Activated naive CD4-positive, alpha-beta T cell treated with anti-CD3 and anti-CD28 coated beads, Interleukin-2, amount 10 ng/mL, durations not matched to agents 7 days and 5 days (primary cell): ENCODE measurements at regions not wholly inside any gene's neighbourhood (a gene's known extent, or its start where the extent isn't known, plus 50 kb on each side); places are given as distances from the start of the nearest gene placed in this dataset.

Experiments
- CTCF ChIA-PET: fragments of 350-600 bp; sonication (Branson Sonifier 250); formaldehyde crosslinking; loops from one replicate; lab custom pipeline; 2021; ENCODE audit warnings: antibody characterized with exemption; lab: Charles Lee
- DNase-seq: peaks from one replicate; pipeline ENCODE4 v3.0.0-alpha.2; 2020
- H3K27ac Mint-ChIP-seq: one replicate; pipeline ENCODE4 v1.8.0; 2021; ENCODE audit warnings: mild to moderate bottlenecking, moderate library complexity, mixed read lengths
- H3K27me3 Mint-ChIP-seq: one replicate; pipeline ENCODE4 v1.8.0; 2021; ENCODE audit warnings: mild to moderate bottlenecking, mixed read lengths
- H3K36me3 Mint-ChIP-seq: one replicate; pipeline ENCODE4 v1.8.0; 2021; ENCODE audit warnings: mixed read lengths
- H3K4me1 Mint-ChIP-seq: one replicate; pipeline ENCODE4 v1.8.0; 2021; ENCODE audit warnings: mixed read lengths
- H3K4me3 Mint-ChIP-seq: one replicate; pipeline ENCODE4 v1.8.0; 2021; ENCODE audit warnings: mild to moderate bottlenecking, moderate library complexity, mixed read lengths
- H3K9me3 Mint-ChIP-seq: one replicate; pipeline ENCODE4 v1.8.0; 2021; ENCODE audit warnings: mixed read lengths

- peaks cover 1% of the 10 kb centered on the region for H3K36me3 Mint-ChIP-seq
- no peak for DNase-seq
- no peaks in the 10 kb centered on the region for H3K4me1 Mint-ChIP-seq
- CTCF ChIA-PET: no interaction called here
- H3K27me3 Mint-ChIP-seq: peaks cover 10% of the 10 kb centered on the region
- no peak overlapping the region for H3K4me3 Mint-ChIP-seq
- no peak overlapping the region for H3K27ac Mint-ChIP-seq
- H3K9me3 Mint-ChIP-seq: no peaks in the 10 kb centered on the region
Measured at GRCh38 chr1:234696148-234696576, 86.2 kb upstream of the IRF2BP2 start.

GRCh38 chr1:234694661-234695060 is 84.7 kb upstream of the IRF2BP2 start:
- CTCF ChIA-PET: interaction anchor here (1.0 to 1.5 kb wide), 2 partner anchors 10 to 21 kb away, joined by 3 read pairs; no protein-coding TSS in a partner anchor
- no peak overlapping the region for H3K4me3 Mint-ChIP-seq
- no peak for DNase-seq
- no peak overlapping the region for H3K27ac Mint-ChIP-seq
- peaks cover 1% of the 10 kb centered on the region for H3K36me3 Mint-ChIP-seq
- H3K9me3 Mint-ChIP-seq: no peaks in the 10 kb centered on the region
- peaks cover 10% of the 10 kb centered on the region for H3K27me3 Mint-ChIP-seq
- H3K4me1 Mint-ChIP-seq: no peaks in the 10 kb centered on the region

- CTCF ChIA-PET: interaction anchor here (0.9 to 1.0 kb wide), 2 partner anchors 8 to 9 kb away, joined by 3 to 4 read pairs; no protein-coding TSS in a partner anchor
- Mint-ChIP-seq H3K4me3 (no peak overlapping the region), H3K27me3 (peaks cover 8% of the 10 kb centered on the region), H3K4me1 (no peaks in the 10 kb centered on the region), H3K9me3 (no peaks in the 10 kb centered on the region), H3K27ac (no peak overlapping the region), H3K36me3 (peaks cover 1% of the 10 kb centered on the region)
- no peak for DNase-seq
Measured at GRCh38 chr1:234692966-234693580, 83.1 kb upstream of the IRF2BP2 start.

GRCh38 chr1:234691567-234691966 is 81.6 kb upstream of the IRF2BP2 start:
- Mint-ChIP-seq H3K27ac (no peak overlapping the region), H3K4me3 (no peak overlapping the region), H3K4me1 (no peaks in the 10 kb centered on the region), H3K27me3 (peaks cover 3% of the 10 kb centered on the region), H3K36me3 (peaks cover under 1% of the 10 kb centered on the region), H3K9me3 (peaks cover 2% of the 10 kb centered on the region)
- DNase-seq: no peak
- CTCF ChIA-PET: no interaction called here

DNA sequence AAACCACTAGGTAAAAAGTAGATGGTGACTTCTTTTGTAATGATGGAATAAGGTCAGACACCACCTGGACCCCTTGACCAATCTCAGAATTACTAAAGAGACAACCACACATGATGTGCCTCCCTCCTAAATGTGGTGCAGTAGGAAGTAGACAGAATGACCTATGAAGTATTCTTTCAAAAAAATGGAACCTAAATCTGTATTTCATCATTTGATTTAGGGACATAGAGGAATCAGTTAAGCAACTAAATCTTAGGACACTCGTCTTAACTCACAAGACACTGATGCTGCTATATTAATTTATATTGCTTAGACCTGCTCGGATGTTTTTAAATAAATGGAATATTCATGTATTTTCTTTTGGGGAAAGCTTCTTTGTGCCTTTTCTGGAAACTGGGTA is 80.9 kb upstream of the IRF2BP2 start:
- H3K4me3 Mint-ChIP-seq: no peak overlapping the region
- peaks cover 4% of the 10 kb centered on the region for H3K9me3 Mint-ChIP-seq
- CTCF ChIA-PET: no interaction called here
- DNase-seq: no peak
- H3K27ac Mint-ChIP-seq: no peak overlapping the region
- peaks cover 1% of the 10 kb centered on the region for H3K36me3 Mint-ChIP-seq
- peaks cover 3% of the 10 kb centered on the region for H3K27me3 Mint-ChIP-seq
- no peaks in the 10 kb centered on the region for H3K4me1 Mint-ChIP-seq

GRCh38 chr1:234689236-234689635 is 79.3 kb upstream of the IRF2BP2 start:
- peaks cover 3% of the 10 kb centered on the region for H3K36me3 Mint-ChIP-seq
- H3K27ac Mint-ChIP-seq: no peak overlapping the region
- no peaks in the 10 kb centered on the region for H3K4me1 Mint-ChIP-seq
- H3K9me3 Mint-ChIP-seq: peaks cover 10% of the 10 kb centered on the region
- H3K27me3 Mint-ChIP-seq: peaks cover 3% of the 10 kb centered on the region
- H3K4me3 Mint-ChIP-seq: no peak overlapping the region
- no peak for DNase-seq
- CTCF ChIA-PET: no interaction called here

DNA sequence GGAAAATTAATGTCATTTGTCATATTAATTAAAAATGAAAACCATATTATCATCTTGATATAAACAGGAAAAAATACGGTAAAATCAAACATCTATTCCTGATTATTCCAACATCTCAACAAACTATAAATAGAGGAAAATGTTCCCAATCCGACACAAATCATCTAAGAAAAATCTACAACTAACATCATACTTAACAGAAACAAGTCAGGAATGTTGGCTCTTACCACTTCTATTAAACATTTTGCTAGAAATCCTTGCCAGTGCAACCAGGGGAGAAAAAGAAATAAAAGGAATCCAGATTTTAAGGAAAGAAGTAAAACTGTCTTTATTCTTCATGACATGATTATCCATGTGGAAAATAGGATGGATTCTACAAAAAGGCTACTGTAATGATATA is 77.0 kb upstream of the IRF2BP2 start:
- H3K27me3 Mint-ChIP-seq: peaks cover 3% of the 10 kb centered on the region
- CTCF ChIA-PET: no interaction called here
- H3K4me3 Mint-ChIP-seq: no peak overlapping the region
- H3K36me3 Mint-ChIP-seq: peaks cover 3% of the 10 kb centered on the region
- H3K27ac Mint-ChIP-seq: no peak overlapping the region
- DNase-seq: no peak
- no peaks in the 10 kb centered on the region for H3K4me1 Mint-ChIP-seq
- H3K9me3 Mint-ChIP-seq: peaks cover 10% of the 10 kb centered on the region

DNA sequence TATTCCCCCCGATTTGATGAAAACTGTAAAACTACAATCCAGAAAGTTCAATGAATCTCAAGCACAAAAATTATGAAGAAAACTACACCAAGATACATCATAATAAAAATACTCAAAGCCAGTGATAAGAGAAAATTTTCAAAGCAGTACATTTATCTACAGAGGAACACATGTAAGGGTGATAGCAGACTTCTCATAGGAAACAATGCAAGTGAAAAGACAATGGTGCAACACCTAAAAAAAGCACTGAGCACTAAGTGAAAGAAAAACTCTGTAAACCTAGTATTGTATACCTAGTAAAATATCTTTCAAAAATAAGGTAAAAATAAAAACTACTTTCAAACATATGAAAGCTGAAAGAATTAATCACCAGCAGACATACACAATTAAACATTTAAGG is 76.1 kb upstream of the IRF2BP2 start:
- no peaks in the 10 kb centered on the region for H3K4me1 Mint-ChIP-seq
- H3K36me3 Mint-ChIP-seq: peaks cover 3% of the 10 kb centered on the region
- H3K4me3 Mint-ChIP-seq: no peak overlapping the region
- peaks cover 3% of the 10 kb centered on the region for H3K27me3 Mint-ChIP-seq
- peaks cover 10% of the 10 kb centered on the region for H3K9me3 Mint-ChIP-seq
- CTCF ChIA-PET: no interaction called here
- H3K27ac Mint-ChIP-seq: no peak overlapping the region
- DNase-seq: no peak

GRCh38 chr1:234684856-234685255 is 74.9 kb upstream of the IRF2BP2 start:
- H3K4me1 Mint-ChIP-seq: no peaks in the 10 kb centered on the region
- H3K9me3 Mint-ChIP-seq: peaks cover 10% of the 10 kb centered on the region
- CTCF ChIA-PET: no interaction called here
- H3K27ac Mint-ChIP-seq: no peak overlapping the region
- H3K27me3 Mint-ChIP-seq: peaks cover 3% of the 10 kb centered on the region
- H3K36me3 Mint-ChIP-seq: peaks cover 3% of the 10 kb centered on the region
- DNase-seq: no peak
- no peak overlapping the region for H3K4me3 Mint-ChIP-seq

DNA sequence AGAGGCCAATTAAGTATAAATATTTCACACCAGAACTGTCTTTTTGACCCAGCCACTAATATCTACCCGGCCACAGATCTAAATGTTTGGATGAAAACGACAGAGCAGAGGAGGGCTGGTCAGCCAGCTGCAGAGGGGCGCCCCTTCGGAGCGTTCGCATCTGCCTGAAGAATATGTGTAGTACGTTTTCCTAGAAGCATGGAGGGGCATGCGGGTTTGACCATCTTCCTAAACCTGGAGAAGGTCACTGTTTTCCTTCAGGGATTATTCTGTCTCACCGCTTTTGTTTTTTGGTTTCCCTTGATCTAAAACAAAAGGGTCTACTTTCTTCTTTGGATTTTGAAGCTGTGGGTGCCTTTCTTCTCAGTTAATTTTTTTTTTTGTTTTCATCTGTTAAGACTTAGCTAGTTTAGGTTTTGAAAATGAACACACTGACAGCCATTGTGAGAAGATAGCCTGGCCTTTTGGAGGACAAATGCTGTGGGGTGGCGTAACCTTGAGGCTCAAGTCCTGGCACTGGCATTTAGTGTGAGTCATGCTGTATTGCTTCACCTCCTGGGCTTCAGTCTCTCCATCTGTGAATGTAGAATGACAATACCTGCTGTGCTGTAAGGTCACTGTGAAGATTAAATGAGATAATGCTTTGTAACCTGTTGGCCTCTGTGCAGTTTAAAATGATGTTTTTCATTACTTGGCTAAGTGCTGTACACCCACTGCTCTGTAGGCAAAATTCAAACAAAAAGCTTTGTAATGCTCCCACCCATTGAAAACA is 74.1 kb upstream of the IRF2BP2 start:
- Mint-ChIP-seq H3K4me1 (no peaks in the 10 kb centered on the region), H3K4me3 (no peak overlapping the region), H3K27ac (no peak overlapping the region), H3K27me3 (peaks cover 3% of the 10 kb centered on the region), H3K9me3 (peaks cover 10% of the 10 kb centered on the region), H3K36me3 (peaks cover 3% of the 10 kb centered on the region)
- CTCF ChIA-PET: no interaction called here
- DNase-seq: no peak

GRCh38 chr1:234683127-234683860 is 73.3 kb upstream of the IRF2BP2 start:
- Mint-ChIP-seq H3K27ac (no peak overlapping the region), H3K4me1 (no peaks in the 10 kb centered on the region), H3K27me3 (no peaks in the 10 kb centered on the region), H3K9me3 (peaks cover 10% of the 10 kb centered on the region), H3K36me3 (peaks cover 3% of the 10 kb centered on the region), H3K4me3 (no peak overlapping the region)
- no peak for DNase-seq
- CTCF ChIA-PET: no interaction called here

GRCh38 chr1:234681990-234682389 is 72.0 kb upstream of the IRF2BP2 start:
- Mint-ChIP-seq H3K27ac (no peak overlapping the region), H3K9me3 (peaks cover 8% of the 10 kb centered on the region), H3K4me3 (no peak overlapping the region), H3K27me3 (no peaks in the 10 kb centered on the region), H3K4me1 (no peaks in the 10 kb centered on the region), H3K36me3 (peaks cover 3% of the 10 kb centered on the region)
- DNase-seq: no peak
- CTCF ChIA-PET: no interaction called here

DNA sequence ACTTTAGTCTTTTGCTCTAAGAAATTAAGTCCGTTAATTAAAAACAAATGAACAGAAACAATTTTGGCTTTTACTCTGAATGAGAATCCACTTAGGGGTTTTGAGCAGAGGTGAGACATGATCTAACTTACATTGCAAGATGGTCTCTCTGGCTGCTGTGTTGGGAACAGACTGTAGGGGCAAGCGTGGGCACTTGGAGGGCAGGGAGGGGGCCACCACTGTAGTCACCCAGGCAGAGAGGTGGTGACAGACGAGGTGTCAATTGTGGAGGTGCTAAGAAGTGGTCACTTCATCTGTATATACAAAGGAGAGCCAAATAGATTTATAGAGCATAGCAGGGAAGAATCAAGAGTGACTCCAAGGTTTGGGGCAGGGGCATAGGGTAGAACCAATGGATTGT is 71.1 kb upstream of the IRF2BP2 start:
- H3K27me3 Mint-ChIP-seq: peaks cover 3% of the 10 kb centered on the region
- H3K27ac Mint-ChIP-seq: no peak overlapping the region
- peaks cover 8% of the 10 kb centered on the region for H3K9me3 Mint-ChIP-seq
- peaks cover 2% of the 10 kb centered on the region for H3K36me3 Mint-ChIP-seq
- CTCF ChIA-PET: no interaction called here
- no peak overlapping the region for H3K4me3 Mint-ChIP-seq
- H3K4me1 Mint-ChIP-seq: peaks cover 6% of the 10 kb centered on the region
- no peak for DNase-seq

- Mint-ChIP-seq H3K4me3 (no peak overlapping the region), H3K27ac (no peak overlapping the region), H3K36me3 (no peaks in the 10 kb centered on the region), H3K4me1 (peaks cover 11% of the 10 kb centered on the region), H3K9me3 (peaks cover 3% of the 10 kb centered on the region), H3K27me3 (peaks cover 5% of the 10 kb centered on the region)
- CTCF ChIA-PET: no interaction called here
- no peak for DNase-seq
Measured at GRCh38 chr1:234680331-234680904, 70.4 kb upstream of the IRF2BP2 start.
